COLO829 (cell line): ENCODE measurements at regions not wholly inside any gene's neighbourhood (a gene's known extent, or its start where the extent isn't known, plus 50 kb on each side); places are given as distances from the start of the nearest gene placed in this dataset.

Source experiments
- DNase-seq: peaks from one replicate; pipeline ENCODE4 v3.0.0; 2012; ENCODE audit warnings: low spot score

DNA sequence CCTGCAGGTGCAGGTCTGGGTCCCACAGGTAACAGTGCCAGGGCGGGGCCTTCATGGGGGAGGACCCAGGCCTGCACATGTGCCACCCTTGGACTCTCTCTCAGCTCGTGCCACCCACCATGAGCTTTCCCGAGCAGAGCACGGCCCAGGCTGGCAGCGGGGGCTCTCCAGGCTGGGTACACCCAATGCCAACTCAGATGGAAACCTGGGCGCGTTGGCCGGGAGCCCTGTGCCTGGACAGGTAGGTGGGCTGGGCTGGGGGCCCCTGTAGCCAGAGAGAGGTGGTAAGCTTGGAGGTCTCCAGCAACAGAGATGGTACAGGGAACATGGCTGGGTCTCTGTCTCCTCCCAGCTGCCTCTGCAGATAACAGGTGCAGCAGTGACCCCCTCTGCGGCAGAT, 69.9 kb upstream of the ADARB2 start:
- no peak for DNase-seq

- DNase-seq: no peak
Observed at GRCh38 chr10:1802413-1802812, 65.1 kb upstream of the ADARB2 start.

GRCh38 chr10:1788401-1788800, 51.1 kb upstream of the ADARB2 start:
- DNase-seq: no peak
